Liver (tissue), 8 donors: ENCODE measurements at regions not wholly inside any gene's neighbourhood (a gene's known extent, or its start where the extent isn't known, plus 50 kb on each side); places are given as distances from the start of the nearest gene placed in this dataset.

Experiments used
- DNase-seq: peaks from one replicate; pipeline ENCODE4 v3.0.0-alpha.2; 2017; ENCODE audit warnings: low spot score
- H3K27ac ChIP-seq, 2 donors: one replicate each; pipeline ENCODE4 v1.7.0; 2013; ENCODE audit warnings: inconsistent platforms in 2 of 2, low read length in 2 of 2, control low read depth in 1 of 2, low read depth in 1 of 2, mild to moderate bottlenecking in 1 of 2
- H3K27me3 ChIP-seq, 4 donors: one replicate each; pipeline versions ENCODE4 v1.6.1 to v1.7.0; 2013; ENCODE audit warnings: low read length in 3 of 4, inconsistent platforms in 1 of 4, mild to moderate bottlenecking in 1 of 4, moderate library complexity in 1 of 4; ENCODE audit not compliant: control insufficient read depth in 4 of 4, insufficient read depth in 4 of 4
- H3K36me3 ChIP-seq, 4 donors: one replicate each; pipeline versions ENCODE4 v1.6.1 to v1.7.0; 2013; ENCODE audit warnings: low read length in 3 of 4, mild to moderate bottlenecking in 3 of 4, low read depth in 1 of 4, moderate library complexity in 1 of 4; ENCODE audit not compliant: control insufficient read depth in 4 of 4, insufficient read depth in 3 of 4
- H3K4me1 ChIP-seq, 4 donors: one replicate each; pipeline versions ENCODE4 v1.6.1 to v1.7.0; 2013; ENCODE audit warnings: low read length in 3 of 4, mild to moderate bottlenecking in 3 of 4, moderate library complexity in 1 of 4; ENCODE audit not compliant: control insufficient read depth in 4 of 4, insufficient read depth in 4 of 4
- H3K4me3 ChIP-seq, 3 donors: one replicate each; pipeline versions ENCODE4 v1.6.1 to v1.7.0; 2013; ENCODE audit warnings: low read length in 3 of 3, control low read depth in 1 of 3, low read depth in 1 of 3, mild to moderate bottlenecking in 1 of 3
- H3K9ac ChIP-seq, 2 donors: one replicate each; pipeline ENCODE4 v1.7.0; 2013; ENCODE audit warnings: low read length in 2 of 2, mild to moderate bottlenecking in 2 of 2, moderate library complexity in 2 of 2, control low read depth in 1 of 2, low read depth in 1 of 2
- H3K9me3 ChIP-seq, 4 donors: one replicate each; pipeline versions ENCODE4 v1.6.1 to v1.7.0; 2013; ENCODE audit warnings: low read length in 3 of 4; ENCODE audit not compliant: control insufficient read depth in 4 of 4
- ATF3 ChIP-seq: IDR thresholded peaks from 2 replicates; pipeline ENCODE4 v1.6.1; 2016; ENCODE audit warnings: antibody characterized with exemption
- EGR1 ChIP-seq, 2 donors: IDR thresholded peaks; 2 replicates each; pipeline ENCODE4 v1.6.1; 2016 to 2018; ENCODE audit warnings: antibody characterized with exemption in 2 of 2, low read depth in 2 of 2
- FOXA2 ChIP-seq: IDR thresholded peaks from 2 replicates; pipeline ENCODE4 v1.6.1; 2016; ENCODE audit warnings: antibody characterized with exemption
- GABPA ChIP-seq, 2 donors: IDR thresholded peaks in 1 of 2; conservative IDR thresholded peaks in 1 of 2; 2 replicates each; pipeline ENCODE4 v1.6.1; 2016; ENCODE audit warnings: antibody characterized with exemption in 2 of 2, mild to moderate bottlenecking in 1 of 2, moderate library complexity in 1 of 2
- HNF4A ChIP-seq, 2 donors: conservative IDR thresholded peaks; 2 replicates each; pipeline ENCODE4 v1.6.1; 2016; ENCODE audit warnings: antibody characterized with exemption in 2 of 2, mild to moderate bottlenecking in 2 of 2
- HNF4G ChIP-seq: IDR thresholded peaks from 2 replicates; pipeline ENCODE4 v1.6.1; 2016; ENCODE audit warnings: antibody characterized with exemption
- JUND ChIP-seq, 2 donors: IDR thresholded peaks; 2 replicates each; pipeline ENCODE4 v1.6.1; 2016; ENCODE audit warnings: antibody characterized with exemption in 2 of 2
- RAD21 ChIP-seq, 2 donors: IDR thresholded peaks; 2 replicates each; pipeline ENCODE4 v1.6.1; 2016; ENCODE audit warnings: antibody characterized with exemption in 2 of 2, mild to moderate bottlenecking in 2 of 2
- REST ChIP-seq: IDR thresholded peaks from 2 replicates; pipeline ENCODE4 v1.6.1; 2016; ENCODE audit warnings: antibody characterized with exemption, mild to moderate bottlenecking
- RXRA ChIP-seq, 2 donors: IDR thresholded peaks; 2 replicates each; pipeline ENCODE4 v1.6.1; 2017 to 2018; ENCODE audit warnings: antibody characterized with exemption in 2 of 2, mild to moderate bottlenecking in 1 of 2
- TAF1 ChIP-seq: conservative IDR thresholded peaks from 2 replicates; pipeline ENCODE4 v1.6.1; 2016; ENCODE audit warnings: antibody characterized with exemption, mild to moderate bottlenecking
- YY1 ChIP-seq: IDR thresholded peaks from 2 replicates; pipeline ENCODE4 v1.6.1; 2016; ENCODE audit warnings: antibody characterized with exemption, mild to moderate bottlenecking
- WGBS: extraction: QIAGEN DNeasy Blood & Tissue Kit; methylation state at CpG from one replicate; pipeline ENCODE4 v1.1.7; 2013; 5-methylcytosine and 5-hydroxymethylcytosine counted together
- TF ChIP-seq, protein P1 (sequence below): IDR thresholded peaks from 2 replicates; pipeline ENCODE4 v1.6.1; 2016; ENCODE audit warnings: antibody characterized with exemption
- TF ChIP-seq, protein P2 (sequence below): fragments of 150-350 bp; IDR thresholded peaks from 2 replicates; pipeline ENCODE4 v1.5.1; 2017; ENCODE audit warnings: improper control_type of control experiment, low read depth, low read length; ENCODE audit not compliant: missing input control
- TF ChIP-seq, protein P3 (sequence below): IDR thresholded peaks from 2 replicates; pipeline ENCODE4 v1.6.1; 2016; ENCODE audit warnings: antibody characterized with exemption
- donor health status: healthy.
- donor health status: healthy.
- donor health status: healthy.
- donor health status: healthy.
- donor health status: healthy.

DNA sequence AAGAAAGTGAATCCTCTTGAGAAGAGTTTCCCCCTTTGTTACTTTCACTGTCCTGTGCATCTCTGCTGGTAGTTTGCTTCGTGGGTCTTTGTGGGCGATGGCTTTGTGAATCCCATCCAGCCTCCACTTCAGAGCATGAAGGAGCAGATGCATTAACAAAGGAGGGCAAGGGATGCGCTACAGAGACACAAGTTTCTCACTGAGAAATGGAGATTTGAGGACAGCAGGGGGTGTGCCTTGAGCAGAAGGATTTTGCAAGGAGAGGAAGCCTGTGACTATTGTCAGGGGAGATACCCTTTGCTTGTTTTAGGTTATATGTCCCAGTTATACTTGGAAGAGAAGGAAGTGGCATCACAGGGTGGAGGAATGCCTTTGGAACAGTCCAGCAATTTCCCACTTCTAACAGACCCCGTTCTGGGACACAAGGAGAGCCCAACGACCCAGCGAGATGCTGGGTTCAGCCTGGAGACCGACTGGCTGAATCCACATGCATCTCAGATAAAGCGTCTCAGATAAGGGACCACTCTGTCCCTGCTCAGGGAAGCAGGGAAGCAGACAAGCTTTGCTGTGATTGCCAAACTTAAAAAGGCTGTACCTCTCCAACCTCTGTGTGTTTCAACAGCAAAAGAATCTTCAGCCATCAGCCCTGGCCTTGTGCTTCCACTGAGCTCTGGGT is 314.6 kb upstream of the GATB start:
- WGBS: 46% methylated on average over 8 of the region's 8 CpGs
- H3K36me3 ChIP-seq: no peaks in the 10 kb centered on the region

More for the DNA sequence above, 314.6 kb upstream of the GATB start:
- no peaks in the 10 kb centered on the region for H3K4me1 ChIP-seq
- TF ChIP-seq HNF4G (no peak), ATF3 (no peak), REST (no peak), FOXA2 (no peak), RAD21 (IDR thresholded peaks at IDR 0.05) (no peak), GABPA (IDR thresholded peaks at IDR 0.05 in 1 of 2, conservative IDR thresholded peaks at IDR 0.05 in 1 of 2) (no peak), HNF4A (conservative IDR thresholded peaks at IDR 0.05) (no peak), TAF1 (no peak), EGR1 (IDR thresholded peaks at IDR 0.05; ENCODE audit: low read depth in 2 of 2) (no peak), JUND (IDR thresholded peaks at IDR 0.05) (no peak), RXRA (IDR thresholded peaks at IDR 0.05) (no peak), YY1 (no peak)
- TF ChIP-seq, protein P1, sequence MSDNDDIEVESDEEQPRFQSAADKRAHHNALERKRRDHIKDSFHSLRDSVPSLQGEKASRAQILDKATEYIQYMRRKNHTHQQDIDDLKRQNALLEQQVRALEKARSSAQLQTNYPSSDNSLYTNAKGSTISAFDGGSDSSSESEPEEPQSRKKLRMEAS: no peak
- TF ChIP-seq, protein P2, sequence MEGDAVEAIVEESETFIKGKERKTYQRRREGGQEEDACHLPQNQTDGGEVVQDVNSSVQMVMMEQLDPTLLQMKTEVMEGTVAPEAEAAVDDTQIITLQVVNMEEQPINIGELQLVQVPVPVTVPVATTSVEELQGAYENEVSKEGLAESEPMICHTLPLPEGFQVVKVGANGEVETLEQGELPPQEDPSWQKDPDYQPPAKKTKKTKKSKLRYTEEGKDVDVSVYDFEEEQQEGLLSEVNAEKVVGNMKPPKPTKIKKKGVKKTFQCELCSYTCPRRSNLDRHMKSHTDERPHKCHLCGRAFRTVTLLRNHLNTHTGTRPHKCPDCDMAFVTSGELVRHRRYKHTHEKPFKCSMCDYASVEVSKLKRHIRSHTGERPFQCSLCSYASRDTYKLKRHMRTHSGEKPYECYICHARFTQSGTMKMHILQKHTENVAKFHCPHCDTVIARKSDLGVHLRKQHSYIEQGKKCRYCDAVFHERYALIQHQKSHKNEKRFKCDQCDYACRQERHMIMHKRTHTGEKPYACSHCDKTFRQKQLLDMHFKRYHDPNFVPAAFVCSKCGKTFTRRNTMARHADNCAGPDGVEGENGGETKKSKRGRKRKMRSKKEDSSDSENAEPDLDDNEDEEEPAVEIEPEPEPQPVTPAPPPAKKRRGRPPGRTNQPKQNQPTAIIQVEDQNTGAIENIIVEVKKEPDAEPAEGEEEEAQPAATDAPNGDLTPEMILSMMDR: no peak
- TF ChIP-seq, protein P3, sequence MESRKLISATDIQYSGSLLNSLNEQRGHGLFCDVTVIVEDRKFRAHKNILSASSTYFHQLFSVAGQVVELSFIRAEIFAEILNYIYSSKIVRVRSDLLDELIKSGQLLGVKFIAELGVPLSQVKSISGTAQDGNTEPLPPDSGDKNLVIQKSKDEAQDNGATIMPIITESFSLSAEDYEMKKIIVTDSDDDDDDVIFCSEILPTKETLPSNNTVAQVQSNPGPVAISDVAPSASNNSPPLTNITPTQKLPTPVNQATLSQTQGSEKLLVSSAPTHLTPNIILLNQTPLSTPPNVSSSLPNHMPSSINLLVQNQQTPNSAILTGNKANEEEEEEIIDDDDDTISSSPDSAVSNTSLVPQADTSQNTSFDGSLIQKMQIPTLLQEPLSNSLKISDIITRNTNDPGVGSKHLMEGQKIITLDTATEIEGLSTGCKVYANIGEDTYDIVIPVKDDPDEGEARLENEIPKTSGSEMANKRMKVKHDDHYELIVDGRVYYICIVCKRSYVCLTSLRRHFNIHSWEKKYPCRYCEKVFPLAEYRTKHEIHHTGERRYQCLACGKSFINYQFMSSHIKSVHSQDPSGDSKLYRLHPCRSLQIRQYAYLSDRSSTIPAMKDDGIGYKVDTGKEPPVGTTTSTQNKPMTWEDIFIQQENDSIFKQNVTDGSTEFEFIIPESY: no peak
- no peaks in the 10 kb centered on the region for H3K27me3 ChIP-seq
- H3K4me3 ChIP-seq: no peak overlapping the region
- DNase-seq: no peak
- no peak overlapping the region for H3K27ac ChIP-seq
- peaks cover 0 to 1% (median 0%) of the 10 kb centered on the region in 4 donors for H3K9me3 ChIP-seq
- no peak overlapping the region for H3K9ac ChIP-seq
